ENCODE measurements at regions not wholly inside any gene's neighbourhood (a gene's known extent, or its start where the extent isn't known, plus 50 kb on each side); places are given as distances from the start of the nearest gene placed in this dataset.

- no peaks in the 10 kb centered on the region for H3F3A ChIP-seq (ENCODE audit: insufficient read depth, low read length, poor library complexity, severe bottlenecking)
- H3K27me3 ChIP-seq (ENCODE audit: insufficient read depth, low read depth, low read length) = no peaks in the 10 kb centered on the region
- no peak overlapping the region for H3K4me2 ChIP-seq (ENCODE audit: low read length)
- H3K79me2 ChIP-seq (replicated peaks; ENCODE audit: insufficient read depth, low read length) = no peaks in the 10 kb centered on the region
- H3K9me2 ChIP-seq (ENCODE audit: insufficient read depth, low read length) = no peaks in the 10 kb centered on the region
- no peaks in the 10 kb centered on the region for H4K20me1 ChIP-seq (ENCODE audit: insufficient read depth)
- TF ChIP-seq RAD21 (conservative IDR thresholded peaks at IDR 0.05) = no peak
- TF ChIP-seq EZH2 (IDR thresholded peaks at IDR 0.05; ENCODE audit: borderline replicate concordance, insufficient read depth, low read length, poor library complexity, severe bottlenecking) = no peak
- no peak for TF ChIP-seq TAF1 (IDR thresholded peaks at IDR 0.05; ENCODE audit: low read depth)
- TF ChIP-seq CTCF (IDR thresholded peaks at IDR 0.05; ENCODE audit: poor library complexity, severe bottlenecking) = no peak
- TF ChIP-seq MXI1 (conservative IDR thresholded peaks at IDR 0.05; ENCODE audit: poor library complexity, severe bottlenecking) = no peak
- TF ChIP-seq POLR2AphosphoS5 (IDR thresholded peaks at IDR 0.05) = no peak
- no peak overlapping the region for H3K27ac ChIP-seq (ENCODE audit: low read length)
- no peaks in the 10 kb centered on the region for H3K9me3 ChIP-seq (ENCODE audit: low read length)
- H3K36me3 ChIP-seq (ENCODE audit: insufficient read depth, low read length) = no peaks in the 10 kb centered on the region
- H3K9ac ChIP-seq (ENCODE audit: low read length) = no peak overlapping the region
- H2AFZ ChIP-seq (ENCODE audit: low read depth, low read length) = no peak overlapping the region
- no peak overlapping the region for H3K4me3 ChIP-seq (ENCODE audit: low read length)
These were observed 220.8 kb downstream of the QKI start for GRCh38 chr6:163635315-163635714.

- no peaks in the 10 kb centered on the region for H3K36me3 ChIP-seq (ENCODE audit: insufficient read depth, low read length)
- H3K9ac ChIP-seq (ENCODE audit: low read length) = no peak overlapping the region
- H3K27me3 ChIP-seq (ENCODE audit: insufficient read depth, low read depth, low read length) = no peaks in the 10 kb centered on the region
- no peaks in the 10 kb centered on the region for H3F3A ChIP-seq (ENCODE audit: insufficient read depth, low read length, poor library complexity, severe bottlenecking)
- H3K4me3 ChIP-seq (ENCODE audit: low read length) = no peak overlapping the region
- TF ChIP-seq MXI1 (conservative IDR thresholded peaks at IDR 0.05; ENCODE audit: poor library complexity, severe bottlenecking) = no peak
- no peak for TF ChIP-seq EZH2 (IDR thresholded peaks at IDR 0.05; ENCODE audit: borderline replicate concordance, insufficient read depth, low read length, poor library complexity, severe bottlenecking)
- TF ChIP-seq EP300 (conservative IDR thresholded peaks at IDR 0.05; ENCODE audit: poor library complexity, severe bottlenecking) = no peak
- TF ChIP-seq REST (IDR thresholded peaks at IDR 0.05; ENCODE audit: borderline replicate concordance) = no peak
- TF ChIP-seq SMC3 (conservative IDR thresholded peaks at IDR 0.05; ENCODE audit: poor library complexity) = no peak
- no peak for TF ChIP-seq POLR2AphosphoS5 (IDR thresholded peaks at IDR 0.05)
- no peak for TF ChIP-seq CTCF (IDR thresholded peaks at IDR 0.05; ENCODE audit: poor library complexity, severe bottlenecking)
- TF ChIP-seq RAD21 (conservative IDR thresholded peaks at IDR 0.05) = no peak
- TF ChIP-seq TAF1 (IDR thresholded peaks at IDR 0.05; ENCODE audit: low read depth) = no peak
- no peaks in the 10 kb centered on the region for H4K20me1 ChIP-seq (ENCODE audit: insufficient read depth)
- H3K27ac ChIP-seq (ENCODE audit: low read length) = no peak overlapping the region
- no peak overlapping the region for H2AFZ ChIP-seq (ENCODE audit: low read depth, low read length)
- no peaks in the 10 kb centered on the region for H3K79me2 ChIP-seq (replicated peaks; ENCODE audit: insufficient read depth, low read length)
- H3K9me3 ChIP-seq (ENCODE audit: low read length) = peaks cover 2% of the 10 kb centered on the region
- H3K9me2 ChIP-seq (ENCODE audit: insufficient read depth, low read length) = no peaks in the 10 kb centered on the region
- H3K4me2 ChIP-seq (ENCODE audit: low read length) = no peak overlapping the region
These were observed 220.0 kb downstream of the QKI start for GRCh38 chr6:163634211-163635171.

Measured in neural cell (in vitro differentiated cells).